Activated T-cell treated with anti-CD3 and anti-CD28 coated beads for 1 hour (primary cell): ENCODE measurements at regions not wholly inside any gene's neighbourhood (a gene's known extent, or its start where the extent isn't known, plus 50 kb on each side); places are given as distances from the start of the nearest gene placed in this dataset.

Experiments
- DNase-seq: peaks from one replicate; pipeline ENCODE4 v3.0.0-alpha.2; 2020; ENCODE audit warnings: low read depth

- DNase-seq, result no peak
Measured at GRCh38 chr4:140316799-140317198, 56.6 kb upstream of the SCOC start.

- DNase-seq, result no peak
Measured at GRCh38 chr4:140315970-140316369, 57.5 kb upstream of the SCOC start.

- no peak for DNase-seq
Measured at GRCh38 chr4:140315438-140315837, 58.0 kb upstream of the SCOC start.

DNA sequence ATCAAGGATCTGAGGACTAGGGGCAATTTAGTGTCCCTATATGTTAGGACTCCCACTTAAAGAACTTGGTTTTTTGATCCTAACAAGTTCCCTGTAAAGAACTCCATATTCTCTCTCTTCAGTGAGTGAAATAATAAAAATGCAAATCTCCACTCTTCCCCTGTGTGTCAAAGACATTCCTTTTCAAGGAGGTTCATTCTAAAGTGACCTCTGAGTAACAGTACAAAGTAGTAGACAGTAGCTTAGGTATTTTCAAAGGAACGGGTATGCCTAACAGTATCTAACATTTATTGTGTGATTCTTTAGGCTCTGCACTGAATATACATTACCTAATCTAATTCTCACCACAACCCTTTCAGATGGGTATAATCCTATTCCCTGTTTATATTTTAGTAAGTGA lies 58.4 kb upstream of the SCOC start:
- DNase-seq, result no peak

- DNase-seq, result no peak
Measured at GRCh38 chr4:140312100-140312499, 61.3 kb upstream of the SCOC start.

GRCh38 chr4:140311257-140311835 lies 62.1 kb upstream of the SCOC start:
- no peak for DNase-seq

DNA sequence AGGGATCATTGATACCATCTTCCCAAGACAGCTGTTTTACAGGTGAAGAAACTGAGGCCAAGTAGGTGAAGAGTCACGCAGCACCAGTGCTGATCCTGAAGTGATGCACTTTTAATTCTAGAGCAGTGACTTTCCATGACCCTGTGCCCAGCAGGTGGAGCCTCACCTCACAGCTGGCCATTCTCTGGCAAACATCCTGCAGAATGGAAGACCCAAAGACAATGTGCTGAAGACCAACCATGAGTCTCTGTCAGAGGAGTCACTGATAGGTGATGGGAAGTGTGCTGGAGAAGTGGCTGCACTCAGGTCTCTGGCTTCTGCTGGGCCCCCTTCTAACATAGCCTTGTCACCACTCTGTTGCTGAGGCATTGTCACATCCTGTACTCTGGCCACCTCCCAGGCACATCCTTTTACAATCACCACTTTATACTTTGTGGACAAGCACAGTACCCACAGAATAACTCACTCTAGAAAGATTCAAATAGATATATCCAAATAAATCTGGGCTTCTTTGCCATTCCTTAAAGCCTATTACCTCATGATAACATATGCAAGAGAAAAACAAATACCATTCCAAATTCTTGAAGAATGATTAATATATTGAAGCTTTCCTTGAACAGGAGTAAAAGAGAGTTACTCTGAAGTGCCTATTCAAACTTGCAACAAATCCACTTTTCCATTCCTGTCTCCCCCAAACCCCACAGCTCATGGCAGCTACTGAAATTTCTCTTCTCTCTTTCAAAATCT lies 64.1 kb upstream of the SCOC start:
- no peak for DNase-seq

GRCh38 chr4:140308366-140309123 lies 64.9 kb upstream of the SCOC start:
- no peak for DNase-seq

DNA sequence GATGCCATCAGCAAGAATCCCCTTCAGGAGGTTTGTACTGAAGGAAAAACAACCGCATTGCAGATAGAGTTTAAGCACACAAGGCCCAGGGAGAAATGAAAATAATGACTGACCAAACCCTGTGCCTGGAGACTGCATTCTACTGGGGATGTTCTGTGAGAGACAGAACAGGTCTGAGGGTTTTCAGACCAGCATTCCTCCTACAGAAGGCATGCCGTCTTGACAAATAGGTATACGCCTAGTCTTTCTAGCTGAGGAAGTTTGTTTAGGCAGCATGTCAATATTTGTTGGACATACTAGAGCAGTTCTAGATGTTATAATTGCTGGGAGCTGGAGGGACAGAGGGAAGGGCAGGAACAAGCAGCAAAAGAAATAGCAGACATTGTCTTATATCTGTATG lies 68.4 kb upstream of the SCOC start:
- no peak for DNase-seq

DNA sequence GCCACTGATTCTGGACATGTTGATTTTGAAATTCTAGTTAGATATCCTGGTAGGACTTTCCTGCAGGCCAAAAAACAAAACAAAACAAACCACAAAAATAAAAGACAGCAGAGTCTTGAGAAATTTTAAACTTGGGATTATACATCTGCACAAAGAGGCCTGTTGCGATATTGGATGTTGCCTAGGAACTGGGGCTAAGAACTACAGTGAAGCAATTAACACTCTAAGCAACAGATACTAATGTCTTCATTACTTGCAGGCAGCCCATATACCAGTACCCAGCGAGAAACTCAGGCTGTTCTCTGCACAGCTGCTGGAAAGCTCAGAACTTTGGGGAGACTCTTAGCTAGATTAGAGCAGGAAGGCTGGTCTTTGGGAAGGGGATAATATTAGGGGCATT lies 69.1 kb upstream of the SCOC start:
- no peak for DNase-seq

GRCh38 chr4:140302151-140302859 lies 71.1 kb upstream of the SCOC start:
- no peak for DNase-seq

- no peak for DNase-seq
Measured at GRCh38 chr4:140300271-140300970, 73.0 kb upstream of the SCOC start.

GRCh38 chr4:140298001-140298400 lies 75.4 kb upstream of the SCOC start:
- DNase-seq, result no peak

DNA sequence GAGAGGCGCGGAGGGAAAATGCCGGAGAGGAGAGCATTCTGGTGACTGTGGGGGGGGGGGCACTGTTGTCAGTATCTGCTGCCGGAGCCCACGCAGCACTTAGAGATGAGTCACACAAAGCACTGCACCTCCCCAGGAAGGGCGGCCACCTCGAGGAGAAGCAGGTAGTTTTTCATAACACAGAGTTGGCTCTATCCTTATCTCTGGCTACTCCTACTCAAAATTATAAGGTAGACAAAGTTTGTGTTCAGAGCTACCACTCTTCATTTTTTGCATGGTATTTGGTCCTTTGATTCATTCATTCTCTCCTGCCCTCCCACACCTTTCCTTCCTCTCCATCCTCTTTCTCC lies 76.2 kb upstream of the SCOC start:
- no peak for DNase-seq

- no peak for DNase-seq
Measured at GRCh38 chr4:140296335-140297220, 76.9 kb upstream of the SCOC start.

DNA sequence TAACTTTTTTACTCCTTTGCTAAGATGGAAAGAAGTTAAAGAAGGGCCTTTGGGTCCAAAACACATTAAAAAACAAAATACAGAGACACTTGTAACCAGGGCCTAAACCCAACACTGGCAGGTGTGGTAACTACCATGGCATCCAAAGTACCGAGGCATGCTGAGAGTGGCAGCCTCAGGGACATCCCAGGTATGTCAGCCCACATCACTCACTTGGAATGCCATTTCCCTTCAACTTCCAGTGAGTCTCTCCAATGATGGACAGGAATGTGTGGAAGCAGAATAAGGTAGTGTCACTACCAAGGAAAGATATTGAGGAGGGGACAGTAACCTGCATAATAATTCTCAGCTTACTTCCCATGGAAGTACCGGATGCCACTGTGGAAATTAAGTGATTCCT lies 79.5 kb upstream of the SCOC start:
- no peak for DNase-seq

GRCh38 chr4:140291259-140291658 lies 82.2 kb upstream of the SCOC start:
- DNase-seq, result no peak

- DNase-seq, result no peak
Measured at GRCh38 chr4:140289486-140289885, 84.0 kb upstream of the SCOC start.

- no peak for DNase-seq
Measured at GRCh38 chr4:140286456-140286855, 87.0 kb upstream of the SCOC start.

GRCh38 chr4:140284456-140284855 lies 89.0 kb upstream of the SCOC start:
- no peak for DNase-seq
